GM10248 (cell line): ENCODE measurements at regions not wholly inside any gene's neighbourhood (a gene's known extent, or its start where the extent isn't known, plus 50 kb on each side); places are given as distances from the start of the nearest gene placed in this dataset.

Experiments used
- CTCF ChIA-PET: fragments of 300-600 bp; sonication (Branson Sonifier 250); formaldehyde crosslinking; extraction: SDS; loops from one replicate; lab custom pipeline; 2021; ENCODE audit warnings: antibody characterized with exemption; lab: Yijun Ruan, JAX
- POLR2A ChIA-PET: fragments of 350-650 bp; sonication (Branson Sonifier 250); formaldehyde crosslinking; extraction: SDS; loops from one replicate; lab custom pipeline; 2020; ENCODE audit warnings: antibody characterized with exemption; lab: Yijun Ruan, JAX
- DNase-seq: peaks from one replicate; pipeline ENCODE4 v3.0.0; 2012; ENCODE audit errors: extremely low spot score
- CTCF ChIP-seq: IDR thresholded peaks from 2 replicates; pipeline ENCODE4 v1.5.1; 2012; ENCODE audit warnings: mild to moderate bottlenecking, low read depth; ENCODE audit errors: extremely low read depth, missing control alignments, control extremely low read depth

GRCh38 chr15:46450112-46450809 is 815.4 kb downstream of the SQOR start:
- ChIA-PET POLR2A (no interaction called here), CTCF (no interaction called here)
- no peak for TF ChIP-seq CTCF
- no peak for DNase-seq

- POLR2A ChIA-PET, result no interaction called here
- no peak for TF ChIP-seq CTCF
- CTCF ChIA-PET, result interaction anchor here (1.6 kb wide), 1 partner anchor 9 kb away, joined by 4 read pairs; no protein-coding TSS in a partner anchor
- DNase-seq, result no peak
These were observed 816.0 kb downstream of the SQOR start for GRCh38 chr15:46450810-46451182.

GRCh38 chr15:46452297-46452820 is 817.5 kb downstream of the SQOR start:
- no peak for TF ChIP-seq CTCF
- DNase-seq, result no peak
- CTCF ChIA-PET, result interaction anchor here (1.6 kb wide), 1 partner anchor 8 kb away, joined by 4 read pairs; no protein-coding TSS in a partner anchor
- POLR2A ChIA-PET, result no interaction called here

- TF ChIP-seq CTCF, result no peak
- DNase-seq, result no peak
- CTCF ChIA-PET, result no interaction called here
- POLR2A ChIA-PET, result no interaction called here
These were observed 821.6 kb downstream of the SQOR start for GRCh38 chr15:46456456-46456855.

GRCh38 chr15:46460431-46461094 is 825.7 kb downstream of the SQOR start:
- ChIA-PET POLR2A (no interaction called here), CTCF (interaction anchor here (2.1 kb wide), 1 partner anchor 9 kb away, joined by 4 read pairs; no protein-coding TSS in a partner anchor)
- TF ChIP-seq CTCF, result no peak
- no peak for DNase-seq

GRCh38 chr15:46461416-46461815 is 826.6 kb downstream of the SQOR start:
- TF ChIP-seq CTCF, result no peak
- CTCF ChIA-PET, result no interaction called here
- DNase-seq, result no peak
- POLR2A ChIA-PET, result no interaction called here
